Activated T-cell treated with anti-CD3 and anti-CD28 coated beads for 48 hours (primary cell): ENCODE measurements at regions not wholly inside any gene's neighbourhood (a gene's known extent, or its start where the extent isn't known, plus 50 kb on each side); places are given as distances from the start of the nearest gene placed in this dataset.
"Not testable (repeated sequence)": the region's sequence is repeated elsewhere in the genome, so short reads cannot be mapped to it uniquely, and the experiment has no call there.

Experiments
- DNase-seq: peaks from one replicate; pipeline ENCODE4 v3.0.0-alpha.2; 2020; ENCODE audit warnings: low read depth

- DNase-seq, result no peak
Observed at GRCh38 chr7:55303220-55303619, 61.9 kb upstream of the LANCL2 start.

DNA sequence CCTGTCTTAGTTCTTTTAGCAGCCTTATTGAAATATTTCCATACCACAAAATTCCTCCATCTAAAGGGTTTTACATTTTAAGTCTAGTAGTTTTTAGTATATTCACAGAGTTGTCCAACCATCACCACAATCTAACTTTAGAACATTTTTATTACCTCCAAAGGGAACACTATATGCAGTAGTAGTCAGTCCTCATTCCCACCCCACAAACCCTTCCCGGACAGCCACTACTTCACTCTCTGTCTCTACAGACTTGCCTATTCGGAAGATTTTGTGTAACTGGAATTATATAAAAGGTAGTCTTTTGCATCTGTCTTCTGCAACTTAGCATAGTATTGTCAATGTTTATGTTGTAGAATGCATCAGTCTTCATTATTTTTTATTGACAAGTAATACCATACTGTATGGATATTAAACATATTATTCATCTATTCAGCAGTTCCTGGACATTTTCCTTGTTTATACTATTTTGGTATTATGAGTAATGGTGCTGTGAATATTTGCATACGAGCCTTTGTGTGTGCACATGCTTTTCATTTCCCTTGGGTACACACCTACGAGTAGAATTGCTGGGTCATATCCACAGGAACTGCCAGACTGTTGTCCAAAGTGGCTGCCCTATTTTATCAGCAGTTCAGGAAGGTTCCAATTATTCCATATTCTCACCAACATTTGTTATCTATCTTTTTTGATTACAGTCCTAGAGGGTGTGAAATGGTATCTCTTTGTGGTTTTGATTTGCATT lies 60.9 kb upstream of the LANCL2 start:
- no peak for DNase-seq

DNA sequence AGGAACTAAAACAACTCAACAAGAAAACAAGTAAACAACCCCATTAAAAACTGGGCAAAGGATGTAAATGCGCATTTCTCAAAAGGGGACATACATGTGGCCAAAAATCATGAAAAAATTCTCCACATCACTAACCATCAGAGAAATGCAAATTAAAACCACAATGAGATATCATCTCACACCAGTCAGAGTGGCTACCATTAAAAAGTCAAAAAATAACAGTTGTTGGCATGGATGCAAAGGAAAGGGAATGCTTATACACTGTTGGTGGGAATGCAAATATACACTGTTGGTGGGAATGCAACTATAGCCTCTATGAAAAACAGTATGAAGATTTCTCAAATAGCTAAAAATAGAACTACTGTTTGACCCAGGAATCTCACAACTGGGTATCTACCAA lies 60.0 kb upstream of the LANCL2 start:
- no peak for DNase-seq

- no peak for DNase-seq
Observed at GRCh38 chr7:55306331-55306730, 58.8 kb upstream of the LANCL2 start.

GRCh38 chr7:55307123-55307916 lies 57.8 kb upstream of the LANCL2 start:
- DNase-seq, result no peak

DNA sequence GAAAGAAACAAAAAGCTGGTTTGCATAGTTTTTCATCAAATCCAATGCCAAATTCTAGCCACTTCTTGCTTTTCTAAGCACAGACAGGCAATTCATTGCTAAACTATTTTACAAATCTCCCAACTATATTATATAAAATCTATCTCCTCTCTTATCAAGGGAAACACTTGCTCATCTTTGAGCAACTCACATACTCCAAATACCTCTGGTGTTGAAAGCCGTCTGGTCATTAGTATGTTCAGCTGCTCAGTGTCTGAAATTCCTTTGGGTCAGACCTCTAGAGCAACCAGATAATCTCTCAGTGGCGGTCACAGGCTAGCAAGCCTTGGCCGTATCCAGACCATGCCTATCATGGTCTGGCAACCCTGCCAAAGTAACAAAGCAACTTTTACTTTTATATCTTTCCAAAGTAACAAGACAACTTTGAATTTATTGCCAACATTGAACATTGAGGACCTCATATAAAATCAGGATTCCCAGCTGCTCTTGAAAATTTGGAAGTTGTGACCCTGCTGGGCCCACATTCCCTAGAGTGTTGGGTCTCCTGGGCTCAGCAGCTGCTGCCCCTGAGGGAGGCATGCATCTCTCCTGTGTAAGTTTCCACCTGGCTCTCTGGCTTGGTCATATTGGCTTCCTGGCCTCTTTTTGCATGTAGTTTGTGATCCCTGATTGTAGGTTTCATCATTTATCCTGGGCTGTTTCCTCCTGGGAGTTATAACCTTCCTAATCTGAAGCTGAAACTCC lies 56.8 kb upstream of the LANCL2 start:
- DNase-seq, result peak; percentile 2

GRCh38 chr7:55309040-55309991 lies 55.8 kb upstream of the LANCL2 start:
- peak; percentile 65 for DNase-seq

- no peak for DNase-seq
Observed at GRCh38 chr7:55310287-55311025, 54.7 kb upstream of the LANCL2 start.

DNA sequence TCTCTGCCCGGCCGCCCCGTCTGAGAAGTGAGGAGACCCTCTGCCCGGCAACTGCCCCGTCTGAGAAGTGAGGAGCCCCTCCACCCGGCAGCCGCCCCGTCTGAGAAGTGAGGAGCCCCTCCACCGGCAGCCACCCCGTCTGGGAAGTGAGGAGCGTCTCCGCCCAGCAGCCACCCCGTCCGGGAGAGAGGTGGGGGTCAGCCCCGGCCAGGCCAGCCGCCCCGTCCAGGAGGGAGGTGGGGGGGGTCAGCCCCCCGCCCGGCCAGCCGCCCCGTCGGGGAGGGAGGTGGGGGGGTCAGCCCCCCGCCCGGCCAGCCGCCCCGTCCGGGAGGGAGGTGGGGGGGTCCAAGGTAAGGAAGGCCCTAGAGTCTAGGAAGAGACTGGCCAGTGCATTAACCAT lies 53.2 kb upstream of the LANCL2 start:
- DNase-seq, result not testable (repeated sequence)

- not testable (repeated sequence) for DNase-seq
Observed at GRCh38 chr7:55313671-55314070, 51.5 kb upstream of the LANCL2 start.

- no peak for DNase-seq
Observed at GRCh38 chr7:55314967-55315366, 50.2 kb upstream of the LANCL2 start.
